ENCODE measurements at regions not wholly inside any gene's neighbourhood (a gene's known extent, or its start where the extent isn't known, plus 50 kb on each side); places are given as distances from the start of the nearest gene placed in this dataset.

GRCh38 chr22:48397531-48398180, 1430.0 kb downstream of the BRD1 start:
- intact Hi-C loops (cut with DNase I) = no loop called here
- peak in 1 of 10 donors; percentile 51 for DNase-seq

DNA sequence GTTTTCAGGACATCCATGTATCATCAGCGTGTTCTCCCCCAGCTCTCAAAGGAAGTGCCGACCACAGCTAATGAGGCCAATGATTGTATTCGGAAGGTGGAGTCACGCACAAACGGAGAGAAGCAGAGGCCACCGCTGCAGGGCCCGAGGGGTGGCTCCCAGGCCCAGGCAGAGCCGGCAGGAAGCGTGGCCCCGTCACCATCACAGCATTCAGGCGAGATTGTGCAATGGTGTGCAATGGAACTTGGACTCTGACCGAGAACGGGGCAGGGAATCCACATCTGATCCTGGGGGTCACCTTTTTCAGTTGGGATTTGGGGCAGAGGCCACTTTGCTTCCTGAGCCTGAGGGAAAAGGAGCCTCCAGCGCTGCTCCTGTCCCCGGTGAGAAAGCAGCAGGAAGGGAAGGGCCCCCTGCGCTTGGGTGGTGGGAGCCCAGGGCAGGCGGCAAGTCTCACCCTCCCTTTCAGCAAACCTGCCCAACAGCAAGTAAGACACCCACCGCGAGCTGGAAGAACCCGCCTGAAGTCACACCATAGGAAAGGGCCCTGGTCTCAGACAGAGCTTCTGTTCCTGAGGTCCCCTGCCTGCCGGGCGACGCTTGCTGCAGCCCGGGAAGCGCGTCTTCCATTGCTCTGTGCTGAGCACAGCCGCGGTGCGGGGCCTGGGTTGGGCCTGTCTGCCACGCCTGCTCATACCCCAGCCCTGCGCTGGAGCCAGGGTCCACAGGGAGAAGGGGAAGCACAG, 1430.7 kb downstream of the BRD1 start:
- DNase-seq = peak in 1 of 10 donors; percentile 66
- intact Hi-C loops (cut with DNase I) = no loop called here

DNA sequence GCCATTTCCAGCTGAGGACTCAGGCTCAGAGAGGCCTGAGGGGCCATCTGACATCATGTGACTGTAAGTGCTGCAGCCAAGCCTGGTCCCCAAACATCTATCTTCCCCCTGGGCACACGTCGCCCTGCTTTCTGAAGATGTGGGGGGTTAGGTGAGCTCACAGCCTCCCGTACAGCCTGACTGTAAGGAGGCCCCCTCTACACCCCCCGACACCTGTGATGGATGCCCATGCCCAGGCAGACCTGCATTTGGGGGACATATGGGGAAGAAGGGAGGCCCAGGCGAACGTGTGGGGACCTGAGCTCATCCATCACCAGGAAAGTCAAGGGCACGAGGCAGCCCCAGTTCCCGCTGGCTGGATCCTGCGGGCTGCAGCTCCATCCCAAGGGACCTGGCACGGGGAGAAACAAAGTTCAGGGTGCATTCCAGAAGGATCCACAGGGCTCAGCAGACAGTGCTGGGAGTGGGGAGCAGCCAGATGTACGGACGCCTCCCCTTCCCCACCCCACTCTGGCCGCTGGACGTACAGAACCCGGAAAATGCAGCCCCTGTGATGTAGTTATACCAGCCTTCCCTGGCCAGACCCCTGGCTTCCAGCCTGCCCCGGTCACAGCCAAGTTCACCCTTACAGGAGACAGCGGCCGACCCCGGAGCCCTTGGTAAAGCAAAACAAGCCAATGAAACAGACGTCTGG, 1431.4 kb downstream of the BRD1 start:
- intact Hi-C loops (cut with DNase I) = no loop called here
- no peak for DNase-seq

GRCh38 chr22:48395201-48395600, 1432.5 kb downstream of the BRD1 start:
- intact Hi-C loops (cut with DNase I) = no loop called here
- DNase-seq = no peak

DNA sequence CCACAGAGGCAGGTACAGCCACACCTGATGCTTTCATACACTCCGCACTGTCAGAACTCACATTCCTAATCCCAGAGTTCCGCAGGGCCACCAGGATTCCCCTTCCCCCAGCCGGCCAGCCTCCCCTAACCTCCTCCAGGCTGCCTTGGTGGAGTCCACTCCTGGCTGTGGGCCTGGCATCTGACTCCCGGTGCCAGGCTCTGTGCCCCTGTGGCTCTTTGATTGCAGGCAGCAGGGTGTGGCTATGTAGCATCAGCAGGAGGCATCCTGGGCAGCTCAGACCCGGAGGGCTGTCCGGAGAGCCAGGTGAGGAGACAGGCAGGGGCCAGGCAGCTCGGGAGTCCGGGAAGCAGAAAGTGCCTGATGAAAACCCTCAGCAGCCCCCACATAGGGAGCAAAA, 1432.9 kb downstream of the BRD1 start:
- intact Hi-C loops (cut with DNase I) = no loop called here
- DNase-seq = no peak

DNA sequence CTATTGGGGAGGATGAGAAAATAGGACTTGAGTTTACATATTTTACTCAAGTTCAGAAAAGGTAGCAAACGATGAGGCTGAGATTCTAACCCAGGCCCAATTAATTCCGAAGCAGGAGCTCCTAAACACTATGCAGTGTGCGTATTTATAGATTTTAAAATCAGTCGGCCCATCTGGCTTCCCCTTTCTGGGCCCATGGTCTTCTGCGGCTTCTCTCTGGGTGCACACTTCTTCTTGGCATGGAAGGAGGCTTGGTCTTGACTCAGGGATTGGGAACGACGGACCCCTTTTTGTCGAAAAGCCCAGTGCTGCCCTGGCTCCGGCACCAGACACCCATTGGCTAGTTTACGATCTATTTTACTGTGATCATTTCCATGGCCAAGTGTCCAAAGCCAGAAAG, 1433.8 kb downstream of the BRD1 start:
- no peak for DNase-seq
- intact Hi-C loops (cut with DNase I) = no loop called here

DNA sequence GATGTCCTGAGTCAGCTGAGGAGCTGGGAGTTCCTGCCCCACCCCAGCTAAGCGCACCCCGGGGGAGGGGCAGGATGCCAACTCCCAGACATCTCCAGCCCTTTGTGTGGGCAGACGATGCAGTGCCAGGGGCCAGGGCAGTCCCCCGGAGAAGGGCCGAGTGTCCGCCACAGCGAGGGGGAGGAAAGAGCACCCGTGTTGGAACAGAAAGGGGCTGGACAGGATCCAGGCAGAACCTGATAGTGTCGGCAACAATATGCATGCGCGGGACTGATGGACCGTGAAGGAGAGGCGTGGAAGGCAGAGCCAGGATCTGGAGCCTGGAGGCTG, 1434.7 kb downstream of the BRD1 start:
- intact Hi-C loops (cut with DNase I) = no loop called here
- no peak for DNase-seq

DNA sequence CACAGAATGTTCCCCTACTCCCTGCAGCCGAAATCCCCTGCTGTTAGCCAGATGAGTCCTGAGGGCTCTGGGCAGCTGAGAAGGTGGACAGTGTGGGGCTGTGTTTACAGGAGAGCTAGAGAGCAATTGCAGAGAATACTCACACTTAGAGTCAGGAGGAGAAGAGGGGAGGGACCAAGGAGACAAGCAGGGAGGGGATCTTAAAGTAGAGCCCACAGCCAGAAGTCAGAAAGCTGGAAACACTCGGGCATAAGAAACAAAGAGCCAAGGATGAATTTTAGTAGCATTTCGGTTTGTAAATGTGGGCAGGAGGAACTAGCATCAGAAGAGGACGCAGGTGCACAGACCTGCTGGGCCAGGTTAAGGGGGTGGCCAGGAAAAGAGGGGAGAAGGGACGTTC, 1435.9 kb downstream of the BRD1 start:
- DNase-seq = no peak
- intact Hi-C loops (cut with DNase I) = no loop called here

DNA sequence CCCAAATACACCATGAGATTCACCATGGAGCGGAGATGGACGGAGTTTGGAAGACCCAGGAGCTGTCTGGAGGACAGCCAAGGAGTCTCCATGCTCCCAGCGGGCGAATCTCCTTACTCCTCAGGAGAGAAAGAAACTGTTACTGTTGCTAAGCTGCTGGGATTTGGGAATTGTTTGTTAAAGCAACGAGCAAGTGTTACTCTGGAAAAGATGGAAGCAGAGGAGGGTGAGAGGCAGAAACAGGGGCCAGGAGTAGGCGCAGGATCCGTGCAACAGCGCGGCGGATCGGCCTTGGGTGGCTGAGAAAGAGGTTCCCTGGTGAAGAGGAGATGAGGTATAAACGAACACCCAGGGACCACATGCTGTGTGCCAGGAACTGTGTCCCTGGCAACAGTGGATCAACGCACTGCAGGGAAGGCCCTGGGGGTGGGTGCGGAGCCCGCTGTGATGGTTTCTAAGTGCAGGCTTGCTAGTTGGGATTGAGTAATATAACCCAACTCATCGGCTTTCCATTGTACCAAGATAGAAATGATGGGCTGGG, 1436.4 kb downstream of the BRD1 start:
- peak in 1 of 10 donors; percentile 21 for DNase-seq
- intact Hi-C loops (cut with DNase I) = no loop called here

DNA sequence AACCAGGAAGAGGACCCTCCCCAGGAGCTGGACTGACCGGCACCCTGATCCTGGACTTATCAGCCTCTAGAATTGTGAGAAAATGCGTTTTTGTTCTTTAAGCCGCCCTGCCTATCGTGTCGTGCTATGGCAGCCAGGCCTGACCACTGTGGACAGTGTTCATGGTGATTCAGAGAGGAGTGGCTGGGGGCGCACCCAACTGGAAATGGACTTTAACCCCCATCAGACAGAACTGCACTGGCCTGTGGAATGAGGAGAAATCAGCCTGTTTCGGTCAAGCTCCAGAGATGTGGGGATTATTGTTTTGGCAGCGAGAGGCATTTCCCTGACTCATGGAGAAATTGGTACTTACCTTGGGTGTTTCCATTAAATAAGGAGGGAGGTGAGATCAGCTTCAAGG, 1437.8 kb downstream of the BRD1 start:
- intact Hi-C loops (cut with DNase I) = no loop called here
- DNase-seq = no peak

DNA sequence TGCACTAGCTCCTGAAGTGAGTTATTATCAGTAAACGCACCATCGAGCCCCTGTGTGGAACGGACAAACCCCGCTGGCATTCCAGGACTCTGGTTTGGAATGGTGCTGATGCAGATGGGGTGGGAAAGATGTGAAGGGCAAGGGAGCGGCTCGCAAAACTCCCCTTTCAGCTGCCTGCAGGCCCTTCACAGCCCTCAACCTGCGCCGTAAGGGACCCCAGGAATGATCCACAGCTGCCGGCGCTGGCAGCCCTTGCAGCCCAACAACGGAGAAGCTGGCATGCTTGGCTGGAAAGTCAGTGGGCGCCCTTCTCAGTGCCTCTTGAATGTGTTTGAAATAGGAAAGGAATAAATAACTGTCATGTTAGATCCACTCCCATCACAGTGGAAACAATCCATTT, 1445.5 kb downstream of the BRD1 start:
- intact Hi-C loops (cut with DNase I) = no loop called here
- no peak for DNase-seq

- DNase-seq = no peak
- intact Hi-C loops (cut with DNase I) = no loop called here
Observed at GRCh38 chr22:48380016-48380665, 1447.5 kb downstream of the BRD1 start.

DNA sequence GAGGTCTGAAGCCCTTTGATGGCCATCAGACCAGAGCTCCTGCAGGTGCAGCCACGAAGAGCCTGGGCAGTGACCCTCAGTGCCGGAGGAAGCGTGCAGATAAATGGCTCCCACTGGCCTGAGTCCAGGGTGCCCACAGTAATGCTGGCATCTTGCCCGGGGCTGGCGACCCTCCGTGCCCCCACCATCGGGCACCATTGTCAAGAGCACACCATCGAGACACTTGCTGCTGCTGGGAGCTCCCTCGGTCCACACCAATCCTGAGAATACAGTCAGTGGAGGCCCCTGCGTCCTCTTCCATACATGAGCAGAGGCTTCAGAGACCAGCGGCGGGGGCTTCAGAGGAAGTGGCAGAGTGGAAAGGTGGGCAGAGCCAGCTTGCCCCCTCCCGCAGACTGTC, 1448.3 kb downstream of the BRD1 start:
- DNase-seq = no peak
- intact Hi-C loops (cut with DNase I) = no loop called here

DNA sequence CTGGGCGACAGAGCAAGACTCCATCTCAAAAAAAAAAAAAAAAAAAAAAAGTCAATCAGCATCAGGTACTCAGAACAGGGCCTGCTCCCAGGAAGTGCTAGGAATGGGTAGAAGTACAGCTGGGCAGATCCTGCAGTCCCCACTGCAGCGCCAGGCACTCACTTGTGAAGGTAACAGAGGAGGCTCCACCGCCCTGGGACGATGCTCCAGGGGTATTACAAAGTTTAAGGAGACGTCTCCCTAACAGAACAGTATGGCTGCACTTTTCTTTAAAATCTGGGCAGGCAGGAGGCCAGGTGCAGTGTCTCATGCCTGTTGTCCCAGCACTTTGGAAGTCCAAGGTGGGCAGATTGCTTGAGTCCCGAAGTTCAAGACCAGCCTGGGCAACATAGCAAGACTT, 1449.0 kb downstream of the BRD1 start:
- intact Hi-C loops (cut with DNase I) = no loop called here
- no peak for DNase-seq

GRCh38 chr22:48376936-48377712, 1450.5 kb downstream of the BRD1 start:
- intact Hi-C loops (cut with DNase I) = no loop called here
- no peak for DNase-seq

- no peak for DNase-seq
- intact Hi-C loops (cut with DNase I) = no loop called here
Observed at GRCh38 chr22:48376428-48376827, 1451.2 kb downstream of the BRD1 start.

GRCh38 chr22:48373626-48374173, 1454.0 kb downstream of the BRD1 start:
- intact Hi-C loops (cut with DNase I) = no loop called here
- no peak for DNase-seq

- no peak for DNase-seq
- intact Hi-C loops (cut with DNase I) = no loop called here
Observed at GRCh38 chr22:48372390-48372789, 1455.3 kb downstream of the BRD1 start.

GRCh38 chr22:48371391-48371790, 1456.3 kb downstream of the BRD1 start:
- intact Hi-C loops (cut with DNase I) = no loop called here
- DNase-seq = no peak

All from posterior cingulate gyrus (tissue), 11 donors.